HUES6 (cell line): ENCODE measurements at regions not wholly inside any gene's neighbourhood (a gene's known extent, or its start where the extent isn't known, plus 50 kb on each side); places are given as distances from the start of the nearest gene placed in this dataset.
"Not testable (repeated sequence)": the region's sequence is repeated elsewhere in the genome, so short reads cannot be mapped to it uniquely, and the experiment has no call there.

Experiments
- H3K27ac ChIP-seq: 2 replicates; pipeline ENCODE4 v1.7.0; 2013; ENCODE audit warnings: low read depth, mild to moderate bottlenecking, low read length, inconsistent platforms
- H3K27me3 ChIP-seq: 2 replicates; pipeline ENCODE4 v1.6.1; 2013; ENCODE audit warnings: low read length; ENCODE audit not compliant: control insufficient read depth, insufficient read depth
- H3K36me3 ChIP-seq: 2 replicates; pipeline ENCODE4 v1.6.1; 2013; ENCODE audit warnings: low read length; ENCODE audit not compliant: control insufficient read depth, insufficient read depth
- H3K4me1 ChIP-seq: 2 replicates; pipeline ENCODE4 v1.6.1; 2013; ENCODE audit warnings: low read length; ENCODE audit not compliant: control insufficient read depth, insufficient read depth
- H3K4me3 ChIP-seq: 2 replicates; pipeline ENCODE4 v1.5.1; 2013; ENCODE audit warnings: low read depth, low read length
- H3K9ac ChIP-seq: one replicate; pipeline ENCODE4 v1.6.1; 2013; ENCODE audit warnings: mild to moderate bottlenecking, low read length
- H3K9me3 ChIP-seq: 2 replicates; pipeline ENCODE4 v1.6.1; 2013; ENCODE audit warnings: low read depth, low read length; ENCODE audit not compliant: control insufficient read depth, insufficient read depth

GRCh38 chr4:147163311-147163710, 217.6 kb upstream of the TTC29 start:
- H3K27ac ChIP-seq = no peak overlapping the region
- no peaks in the 10 kb centered on the region for H3K4me1 ChIP-seq

GRCh38 chr4:147168200-147168599, 222.5 kb upstream of the TTC29 start:
- not testable (repeated sequence) for H3K4me3 ChIP-seq, H3K27ac ChIP-seq, H3K9me3 ChIP-seq, H3K4me1 ChIP-seq, H3K27me3 ChIP-seq, H3K9ac ChIP-seq, H3K36me3 ChIP-seq

More at GRCh38 chr4:147163311-147163710, 217.6 kb upstream of the TTC29 start:
- H3K4me3 ChIP-seq = no peak overlapping the region
- no peaks in the 10 kb centered on the region for H3K9me3 ChIP-seq
- H3K36me3 ChIP-seq = no peaks in the 10 kb centered on the region
- H3K9ac ChIP-seq = no peak overlapping the region
- H3K27me3 ChIP-seq = no peaks in the 10 kb centered on the region

GRCh38 chr4:147173322-147173721, 227.7 kb upstream of the TTC29 start:
- H3K4me1 ChIP-seq = no peaks in the 10 kb centered on the region
- no peaks in the 10 kb centered on the region for H3K9me3 ChIP-seq
- no peaks in the 10 kb centered on the region for H3K27me3 ChIP-seq
- no peak overlapping the region for H3K27ac ChIP-seq
- H3K9ac ChIP-seq = no peak overlapping the region
- no peaks in the 10 kb centered on the region for H3K36me3 ChIP-seq
- no peak overlapping the region for H3K4me3 ChIP-seq

GRCh38 chr4:147173797-147174432, 228.3 kb upstream of the TTC29 start:
- Histone ChIP-seq H3K36me3 (no peaks in the 10 kb centered on the region), H3K27me3 (no peaks in the 10 kb centered on the region), H3K9ac (no peak overlapping the region), H3K27ac (no peak overlapping the region), H3K9me3 (no peaks in the 10 kb centered on the region), H3K4me3 (no peak overlapping the region), H3K4me1 (no peaks in the 10 kb centered on the region)

GRCh38 chr4:147174591-147174990, 228.9 kb upstream of the TTC29 start:
- Histone ChIP-seq H3K4me3 (no peak overlapping the region), H3K27ac (no peak overlapping the region), H3K4me1 (no peaks in the 10 kb centered on the region), H3K9ac (no peak overlapping the region), H3K9me3 (no peaks in the 10 kb centered on the region), H3K36me3 (no peaks in the 10 kb centered on the region), H3K27me3 (no peaks in the 10 kb centered on the region)

- Histone ChIP-seq H3K4me3 (no peak overlapping the region), H3K36me3 (no peaks in the 10 kb centered on the region), H3K27ac (no peak overlapping the region), H3K27me3 (no peaks in the 10 kb centered on the region), H3K9ac (no peak overlapping the region), H3K9me3 (no peaks in the 10 kb centered on the region), H3K4me1 (no peaks in the 10 kb centered on the region)
These were observed 229.9 kb upstream of the TTC29 start for GRCh38 chr4:147175460-147176025.

GRCh38 chr4:147182041-147182440, 236.4 kb upstream of the TTC29 start:
- H3K4me3 ChIP-seq = no peak overlapping the region
- H3K9ac ChIP-seq = no peak overlapping the region
- H3K27ac ChIP-seq = no peak overlapping the region
- no peaks in the 10 kb centered on the region for H3K4me1 ChIP-seq
- no peaks in the 10 kb centered on the region for H3K27me3 ChIP-seq
- no peaks in the 10 kb centered on the region for H3K36me3 ChIP-seq
- no peaks in the 10 kb centered on the region for H3K9me3 ChIP-seq

GRCh38 chr4:147192679-147193078, 247.0 kb upstream of the TTC29 start:
- no peaks in the 10 kb centered on the region for H3K9me3 ChIP-seq
- H3K27me3 ChIP-seq = no peaks in the 10 kb centered on the region
- no peaks in the 10 kb centered on the region for H3K36me3 ChIP-seq
- no peak overlapping the region for H3K4me3 ChIP-seq
- no peak overlapping the region for H3K27ac ChIP-seq
- no peak overlapping the region for H3K9ac ChIP-seq
- H3K4me1 ChIP-seq = peaks cover 3% of the 10 kb centered on the region

- H3K27me3 ChIP-seq = no peaks in the 10 kb centered on the region
- no peaks in the 10 kb centered on the region for H3K9me3 ChIP-seq
- H3K4me3 ChIP-seq = no peak overlapping the region
- peaks cover 16% of the 10 kb centered on the region for H3K4me1 ChIP-seq
- H3K9ac ChIP-seq = no peak overlapping the region
- H3K36me3 ChIP-seq = no peaks in the 10 kb centered on the region
- H3K27ac ChIP-seq = no peak overlapping the region
These were observed 248.4 kb upstream of the TTC29 start for GRCh38 chr4:147194114-147194513.

- Histone ChIP-seq H3K4me3 (no peak overlapping the region), H3K4me1 (peaks cover 16% of the 10 kb centered on the region), H3K27ac (no peak overlapping the region), H3K27me3 (no peaks in the 10 kb centered on the region), H3K36me3 (no peaks in the 10 kb centered on the region), H3K9me3 (no peaks in the 10 kb centered on the region), H3K9ac (no peak overlapping the region)
These were observed 248.9 kb upstream of the TTC29 start for GRCh38 chr4:147194604-147195003.

GRCh38 chr4:147195386-147195785, 249.7 kb upstream of the TTC29 start:
- no peak overlapping the region for H3K9ac ChIP-seq
- H3K27me3 ChIP-seq = no peaks in the 10 kb centered on the region
- H3K36me3 ChIP-seq = no peaks in the 10 kb centered on the region
- H3K4me3 ChIP-seq = no peak overlapping the region
- H3K4me1 ChIP-seq = peaks cover 16% of the 10 kb centered on the region
- H3K27ac ChIP-seq = no peak overlapping the region
- H3K9me3 ChIP-seq = no peaks in the 10 kb centered on the region
